COLO829 (cell line): ENCODE measurements at regions not wholly inside any gene's neighbourhood (a gene's known extent, or its start where the extent isn't known, plus 50 kb on each side); places are given as distances from the start of the nearest gene placed in this dataset.
A peak's percentile ranks its signal among the peaks of the same experiment; 100 is the strongest.

Experiments
- DNase-seq: peaks from one replicate; pipeline ENCODE4 v3.0.0; 2012; ENCODE audit warnings: low spot score

DNA sequence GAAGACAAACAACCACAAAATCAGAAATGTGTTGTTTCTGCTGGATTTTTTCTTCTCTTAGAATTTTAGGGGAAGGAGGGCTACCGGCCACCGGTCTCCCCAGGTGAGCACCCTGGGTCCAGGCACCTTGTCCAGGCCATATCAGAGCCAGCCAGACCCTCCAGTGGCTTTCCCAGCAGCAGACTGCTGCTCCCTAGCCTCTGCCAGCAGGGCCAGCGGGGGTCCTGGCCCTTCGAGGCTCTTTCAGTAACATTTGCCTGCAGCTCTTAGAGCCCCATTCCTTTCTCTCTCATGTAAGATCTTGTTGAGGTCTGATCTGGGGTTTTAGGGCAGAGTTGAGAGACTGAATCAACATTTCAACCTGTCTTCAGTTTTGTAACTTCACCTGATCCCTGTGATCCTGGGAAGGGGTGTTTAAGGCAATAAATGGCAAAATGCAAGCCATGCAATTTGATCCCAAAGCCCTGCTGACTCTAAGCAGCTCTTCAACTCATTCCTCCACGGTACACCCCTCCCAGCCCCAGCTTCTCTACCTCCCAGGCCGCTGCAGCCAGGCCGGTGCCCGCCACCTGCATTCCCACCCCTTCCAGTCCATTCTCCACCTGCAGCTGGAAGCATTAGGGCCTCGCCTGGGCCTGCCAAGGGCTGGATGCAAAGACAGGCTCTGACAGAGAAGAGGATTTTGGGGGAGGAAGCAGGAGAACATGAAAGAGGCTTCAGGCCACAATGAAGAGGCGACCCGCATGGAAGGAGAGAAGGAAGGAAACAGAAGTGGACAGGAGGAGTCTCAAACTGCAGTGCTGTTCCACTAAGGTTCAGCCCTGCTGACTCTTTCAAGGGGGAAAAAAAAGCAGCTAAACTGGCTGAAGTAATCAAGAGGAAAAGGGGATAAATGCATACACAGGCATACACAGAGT, 113.0 kb upstream of the FGF3 start:
- DNase-seq, result no peak

DNA sequence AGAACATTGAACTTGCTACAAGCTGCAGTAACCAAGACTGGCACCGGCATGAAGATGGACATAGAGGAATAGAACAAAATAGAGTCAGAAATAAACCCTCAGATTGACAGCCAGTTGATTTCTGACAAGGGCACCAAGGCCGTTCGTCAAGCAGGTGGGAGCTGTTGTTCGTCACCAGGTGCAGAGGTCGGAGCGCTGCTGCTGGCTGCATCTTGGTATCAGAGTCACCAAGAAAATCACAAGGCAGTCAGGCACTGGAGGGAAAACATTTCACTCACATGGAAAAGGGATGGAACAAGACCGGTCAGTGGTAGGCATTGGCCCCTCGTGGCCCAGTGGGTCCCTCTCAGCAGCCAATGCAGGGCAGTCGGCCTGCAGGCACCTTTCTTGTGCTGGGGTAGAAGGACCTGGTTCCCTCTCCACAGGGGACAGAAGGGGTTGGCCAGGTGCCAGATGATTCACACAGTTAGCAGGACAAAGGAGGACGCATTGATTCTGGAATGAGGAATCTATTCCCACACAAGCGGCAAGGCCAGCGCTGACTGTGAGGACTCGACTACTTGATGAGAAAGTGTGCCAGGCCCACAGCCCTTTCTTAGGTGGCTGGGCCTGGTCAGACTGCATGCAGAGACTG, 115.8 kb upstream of the FGF3 start:
- DNase-seq, result no peak

DNA sequence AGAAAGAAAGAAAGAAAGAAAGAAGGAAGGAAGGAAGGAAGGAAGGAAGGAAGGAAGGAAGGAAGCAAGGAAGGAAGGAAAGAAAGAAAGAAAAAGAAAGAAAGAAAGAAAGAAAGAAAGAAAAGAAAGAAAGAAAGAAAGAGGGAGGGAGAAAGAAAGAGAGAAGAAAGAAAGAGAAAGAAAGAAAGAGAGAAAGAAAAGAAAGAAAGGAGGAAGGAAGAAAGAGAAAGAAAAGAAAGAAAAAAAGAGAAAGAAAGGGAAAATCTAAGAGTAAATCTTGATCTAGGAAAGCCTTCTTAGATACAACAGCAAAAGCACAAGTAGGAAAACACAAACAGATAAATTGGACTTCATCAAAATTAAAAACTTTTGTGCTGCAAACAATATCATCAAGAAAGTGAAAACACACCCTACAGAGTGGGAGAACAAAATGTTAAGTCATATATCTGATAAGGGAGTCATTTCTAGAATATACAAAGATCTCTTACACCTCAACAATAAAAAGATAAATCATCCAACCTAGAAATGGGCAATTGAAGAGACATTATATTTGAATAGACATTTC, 116.8 kb upstream of the FGF3 start:
- no peak for DNase-seq

DNA sequence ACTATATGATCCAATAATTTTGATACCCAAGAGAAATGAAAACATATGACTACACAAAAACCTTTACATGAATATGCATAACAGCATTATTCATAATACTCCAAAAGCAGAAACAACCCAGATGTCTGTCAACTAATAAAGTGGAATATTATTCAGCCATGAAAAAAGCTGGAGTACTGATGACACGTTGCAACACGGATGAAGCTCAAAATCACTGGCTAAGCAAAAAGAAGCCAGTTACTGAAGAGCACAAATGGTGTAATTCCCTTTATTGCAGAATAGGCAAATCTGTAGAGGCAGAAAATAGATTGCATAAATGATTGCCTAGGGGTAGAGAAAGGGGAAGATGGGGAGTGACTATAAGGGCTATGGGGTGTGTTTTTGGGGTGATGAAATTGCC, 117.6 kb upstream of the FGF3 start:
- DNase-seq, result no peak

DNA sequence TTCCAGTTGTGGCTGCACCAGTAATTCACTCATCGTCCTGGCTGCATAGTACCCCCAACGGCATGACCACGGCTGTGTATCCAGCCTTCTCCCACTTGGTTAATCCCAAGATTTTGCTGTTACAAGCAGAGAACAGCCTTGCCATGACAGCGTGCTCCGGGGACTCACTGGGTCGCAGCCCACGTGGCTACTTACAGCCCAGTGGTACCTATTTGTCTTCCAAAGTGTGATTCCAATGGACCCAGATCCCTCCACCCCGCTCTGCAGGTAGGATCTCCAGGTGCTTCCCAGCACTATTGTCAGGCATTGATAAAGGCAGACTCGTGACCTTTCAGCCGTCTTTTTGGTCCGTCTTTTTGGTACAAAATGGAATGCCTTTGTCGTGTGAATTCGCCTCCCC, 119.0 kb upstream of the FGF3 start:
- no peak for DNase-seq

DNA sequence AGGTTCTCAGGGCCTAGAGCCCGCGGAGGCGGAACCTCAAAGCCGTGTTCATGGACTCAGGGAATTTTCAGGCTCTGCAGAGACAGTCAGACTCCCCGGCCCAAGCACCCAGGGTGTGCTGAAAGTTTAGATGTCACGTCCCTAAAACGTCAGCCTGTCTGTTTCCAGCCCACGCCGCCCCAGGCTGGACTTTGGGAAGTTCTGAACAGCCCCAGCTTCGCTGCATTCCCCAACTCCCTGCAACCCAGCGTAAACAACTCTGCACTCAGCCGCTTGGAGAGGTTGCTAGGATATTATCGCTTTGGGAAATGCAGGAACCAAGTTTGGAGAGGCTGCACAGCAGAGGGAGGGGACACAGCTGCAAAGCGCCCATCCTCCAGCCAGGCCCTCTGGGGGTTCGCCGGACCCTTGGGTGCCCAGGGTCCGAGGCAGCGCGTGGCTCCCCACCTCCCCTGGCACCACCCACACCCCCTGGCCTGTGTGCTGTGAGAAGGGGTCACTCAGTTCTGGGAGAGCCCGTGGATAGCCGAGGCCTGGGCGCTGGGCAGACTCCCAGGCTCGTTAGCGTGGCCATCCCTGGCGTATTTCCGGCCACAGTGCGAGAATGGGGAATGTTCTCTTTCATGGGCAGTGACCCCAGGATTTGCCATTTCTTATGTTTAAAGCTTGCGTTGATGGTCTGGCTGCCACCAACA, 120.5 kb upstream of the FGF3 start:
- DNase-seq, result no peak

DNA sequence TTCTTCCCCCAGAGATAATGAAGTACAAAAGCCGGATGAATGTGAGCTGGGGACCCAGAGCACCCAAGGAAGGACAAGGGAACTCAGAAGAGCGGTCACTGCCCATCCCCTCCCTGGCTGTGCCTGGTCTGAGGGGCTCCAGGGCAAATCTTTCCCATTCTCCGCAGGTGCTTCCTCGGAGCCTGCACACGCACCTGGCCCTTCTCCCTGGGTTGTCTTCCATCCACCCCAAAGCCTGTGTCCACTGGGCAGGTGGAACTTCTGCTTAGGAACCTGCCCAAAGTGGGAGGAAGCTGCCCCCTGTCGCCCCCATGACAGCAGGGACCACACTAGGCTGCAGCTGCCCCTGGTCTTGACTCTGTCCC, 121.0 kb upstream of the FGF3 start:
- DNase-seq, result no peak

DNA sequence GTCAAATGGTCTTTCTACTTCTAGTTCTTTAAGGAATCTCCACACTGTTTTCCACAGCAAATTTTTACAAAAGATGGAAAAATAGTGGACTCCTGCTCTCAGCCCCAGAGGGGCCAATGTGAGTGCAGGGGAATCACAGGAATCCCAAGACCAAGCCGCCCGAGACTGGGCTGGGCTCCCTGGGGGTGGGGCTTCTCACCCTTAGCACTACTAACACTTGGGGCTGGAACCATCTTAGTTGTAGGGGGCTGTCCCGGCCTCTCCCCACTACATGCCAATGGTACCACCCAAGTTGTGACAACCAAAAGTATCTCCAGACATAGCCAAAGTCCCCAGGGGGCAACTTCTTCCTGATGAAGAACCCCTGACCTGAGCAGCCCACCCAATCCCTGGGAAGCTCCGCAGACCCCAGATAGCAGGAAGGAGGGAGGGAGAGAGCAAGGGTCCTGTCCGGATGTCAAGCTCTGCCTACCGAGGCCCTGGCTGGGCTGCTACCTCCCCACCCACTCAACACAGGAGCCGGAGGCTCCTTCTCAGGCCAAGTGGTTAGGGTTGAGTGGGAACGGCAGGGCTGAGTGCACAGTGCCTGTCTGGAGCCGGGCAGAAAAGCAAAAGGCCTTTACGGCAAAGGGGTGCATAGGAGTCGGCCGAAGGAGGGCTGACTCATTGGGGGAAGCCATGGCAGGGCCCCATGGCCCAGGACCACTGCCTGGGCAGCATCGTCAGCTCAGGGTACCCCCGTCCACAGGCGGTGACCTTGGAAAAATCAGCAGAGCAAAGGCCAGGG, 122.5 kb upstream of the FGF3 start:
- no peak for DNase-seq

DNA sequence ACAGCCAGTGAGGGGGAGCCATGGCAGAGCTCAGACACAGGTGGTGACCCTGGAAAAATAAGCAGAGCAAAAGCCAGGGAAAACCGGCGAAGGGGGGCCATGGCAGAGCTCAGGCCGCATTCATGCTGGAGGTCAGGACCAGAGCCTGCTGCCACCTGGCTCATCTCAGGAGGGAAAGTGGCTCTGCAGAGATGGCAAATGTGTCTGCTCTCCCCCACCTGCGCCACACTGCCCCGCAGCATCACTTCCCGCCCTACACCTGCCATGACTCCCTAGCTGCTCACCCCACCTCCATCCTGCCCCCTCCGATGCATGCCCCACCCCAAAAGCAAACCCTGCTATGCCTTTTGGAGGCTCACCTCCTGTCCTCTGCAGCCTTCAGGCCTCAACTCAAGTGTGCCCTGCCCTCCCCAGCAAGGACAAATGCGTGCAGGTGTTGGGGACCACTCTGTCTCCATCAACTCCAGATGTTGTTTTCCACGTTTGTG, 123.2 kb upstream of the FGF3 start:
- no peak for DNase-seq

DNA sequence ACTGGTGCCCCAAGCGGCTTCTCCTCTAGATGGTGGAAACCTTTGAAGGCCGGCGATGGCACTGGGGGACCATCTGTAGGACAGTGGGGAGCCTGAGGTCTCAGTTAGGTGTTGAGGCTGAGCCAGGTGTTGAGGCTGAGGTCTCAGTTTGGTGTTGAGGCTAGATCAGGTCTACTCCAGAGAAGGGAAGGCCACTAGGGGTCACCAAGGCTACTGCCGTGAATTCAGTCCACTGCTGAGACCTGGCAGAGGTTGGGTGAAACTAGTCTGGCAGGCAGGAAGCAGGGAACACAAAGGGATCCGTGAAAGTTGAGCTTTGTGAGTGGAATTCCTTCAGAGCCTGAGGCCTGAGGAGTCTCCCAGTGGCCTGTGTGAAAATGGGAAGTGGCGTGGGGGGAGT, 123.8 kb upstream of the FGF3 start:
- no peak for DNase-seq

DNA sequence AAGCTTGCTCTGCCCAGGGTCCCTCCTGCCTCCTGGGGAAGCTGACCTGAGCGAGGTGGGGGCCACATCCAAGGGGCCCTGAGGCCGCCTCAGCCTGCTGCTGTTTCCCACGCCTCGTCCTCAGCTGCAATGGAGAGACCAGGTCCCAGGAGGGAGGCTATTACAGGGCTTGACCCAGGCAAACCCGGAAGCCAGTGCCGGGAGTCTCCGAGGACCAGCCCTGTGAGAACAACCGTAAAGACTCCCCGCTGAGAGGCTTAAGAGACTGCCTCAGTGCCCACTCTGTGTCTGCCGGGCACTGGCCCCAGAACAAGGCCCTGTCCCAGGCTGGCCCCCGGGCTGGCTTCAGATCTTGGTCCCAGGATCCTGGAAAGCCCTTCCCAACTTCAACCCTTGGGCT, 124.3 kb upstream of the FGF3 start:
- DNase-seq, result no peak

DNA sequence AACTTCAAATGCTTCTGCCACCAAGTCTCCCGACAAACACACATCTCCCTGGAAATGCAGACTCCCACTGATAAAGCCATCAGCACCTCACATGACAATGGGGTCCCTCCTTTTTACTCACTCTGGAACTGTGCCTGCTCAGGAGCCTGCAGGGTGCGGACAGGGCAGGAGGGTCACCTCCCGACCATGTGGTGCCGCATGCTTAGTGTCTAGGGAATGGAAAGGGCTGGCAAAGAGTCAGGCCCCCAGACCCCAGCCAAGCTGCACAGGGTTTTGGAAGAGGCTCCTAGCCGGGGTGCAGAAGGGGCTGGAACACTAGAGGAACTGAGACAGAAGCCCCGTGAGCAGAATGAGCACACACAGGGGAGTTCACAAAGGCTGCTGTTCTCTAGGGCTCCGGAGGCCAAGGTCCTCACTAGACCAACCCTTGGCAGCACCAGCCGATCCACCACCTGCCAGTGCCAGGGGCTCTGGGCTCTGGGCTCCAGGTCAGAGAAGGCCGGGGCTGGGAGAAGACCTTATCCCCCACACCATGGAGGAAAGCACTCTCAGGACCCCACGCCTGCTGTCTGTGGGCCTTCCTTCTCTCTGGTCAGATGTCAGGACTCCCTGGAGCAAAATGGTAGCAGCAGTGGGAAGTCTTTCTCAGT, 125.1 kb upstream of the FGF3 start:
- DNase-seq, result no peak

DNA sequence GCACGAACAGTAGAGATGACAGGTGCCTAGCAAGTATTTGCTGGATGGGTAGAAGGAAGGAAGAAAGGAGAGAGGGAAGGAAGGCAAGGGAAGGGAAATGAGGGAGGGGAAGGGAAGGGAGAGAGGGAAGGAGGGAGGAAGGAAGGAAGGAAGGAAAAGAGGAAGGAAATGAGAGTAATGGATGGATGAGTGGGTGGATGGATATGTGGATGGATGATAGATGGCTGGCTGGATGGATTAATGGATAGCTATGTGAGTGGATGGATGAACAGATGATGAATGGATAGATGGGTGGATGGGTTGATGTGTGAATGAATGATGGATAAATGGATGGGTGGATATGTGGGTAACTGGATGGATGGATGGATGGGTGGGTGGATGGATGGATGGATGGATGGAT, 125.9 kb upstream of the FGF3 start:
- DNase-seq, result no peak

DNA sequence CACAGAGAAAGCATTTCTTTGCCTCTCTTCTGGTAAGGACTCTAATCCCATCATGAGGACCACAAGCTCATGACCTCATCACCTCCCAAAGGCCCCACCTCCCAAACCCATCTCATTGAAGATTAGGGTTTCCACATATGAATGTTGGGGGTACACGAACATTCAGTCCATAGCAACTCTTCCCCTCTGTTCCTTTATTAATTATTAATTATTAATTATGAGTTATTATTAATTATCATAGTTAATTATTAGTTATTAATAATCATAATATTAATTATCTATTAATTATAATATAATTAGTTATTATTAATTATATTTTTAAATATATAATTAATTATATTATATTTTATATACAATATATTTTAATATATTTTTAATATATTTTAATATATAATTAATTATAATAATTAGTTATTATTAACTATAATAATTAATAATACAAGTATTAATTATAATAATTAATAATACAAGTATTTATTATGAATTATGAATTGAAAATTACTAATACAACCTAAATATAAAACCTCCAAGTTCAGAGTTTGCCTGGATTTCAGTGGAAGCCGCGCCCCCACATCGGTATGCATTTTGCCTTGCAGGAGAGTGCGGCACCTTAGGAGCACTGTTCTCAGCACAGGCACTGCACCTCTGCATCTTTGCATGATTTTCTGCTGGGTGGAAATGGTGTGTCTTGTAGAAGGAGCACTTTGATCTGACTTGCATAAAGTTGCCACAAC, 128.0 kb upstream of the FGF3 start:
- no peak for DNase-seq

DNA sequence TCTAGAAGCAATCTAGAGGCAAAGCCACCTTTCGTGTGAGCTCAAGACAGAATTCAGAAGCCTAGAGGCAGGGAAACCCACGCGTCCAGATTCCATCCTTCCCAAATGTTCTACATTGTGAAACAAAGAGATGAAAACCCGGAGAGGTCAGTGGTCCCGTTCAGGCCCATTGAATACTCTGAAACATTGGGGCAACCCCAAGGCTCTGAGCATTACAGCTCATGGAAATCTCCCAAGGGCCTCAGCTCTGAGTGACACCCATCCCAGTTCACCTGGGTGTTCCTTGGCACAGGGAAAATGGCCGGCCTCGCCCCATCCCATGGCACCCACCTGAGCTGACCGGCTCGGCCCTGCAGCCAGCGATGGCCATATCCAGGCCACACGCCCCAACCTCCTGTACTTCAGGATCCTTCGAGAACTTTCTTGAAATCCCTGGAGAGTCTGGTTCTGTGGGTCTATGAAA, 128.6 kb upstream of the FGF3 start:
- no peak for DNase-seq

DNA sequence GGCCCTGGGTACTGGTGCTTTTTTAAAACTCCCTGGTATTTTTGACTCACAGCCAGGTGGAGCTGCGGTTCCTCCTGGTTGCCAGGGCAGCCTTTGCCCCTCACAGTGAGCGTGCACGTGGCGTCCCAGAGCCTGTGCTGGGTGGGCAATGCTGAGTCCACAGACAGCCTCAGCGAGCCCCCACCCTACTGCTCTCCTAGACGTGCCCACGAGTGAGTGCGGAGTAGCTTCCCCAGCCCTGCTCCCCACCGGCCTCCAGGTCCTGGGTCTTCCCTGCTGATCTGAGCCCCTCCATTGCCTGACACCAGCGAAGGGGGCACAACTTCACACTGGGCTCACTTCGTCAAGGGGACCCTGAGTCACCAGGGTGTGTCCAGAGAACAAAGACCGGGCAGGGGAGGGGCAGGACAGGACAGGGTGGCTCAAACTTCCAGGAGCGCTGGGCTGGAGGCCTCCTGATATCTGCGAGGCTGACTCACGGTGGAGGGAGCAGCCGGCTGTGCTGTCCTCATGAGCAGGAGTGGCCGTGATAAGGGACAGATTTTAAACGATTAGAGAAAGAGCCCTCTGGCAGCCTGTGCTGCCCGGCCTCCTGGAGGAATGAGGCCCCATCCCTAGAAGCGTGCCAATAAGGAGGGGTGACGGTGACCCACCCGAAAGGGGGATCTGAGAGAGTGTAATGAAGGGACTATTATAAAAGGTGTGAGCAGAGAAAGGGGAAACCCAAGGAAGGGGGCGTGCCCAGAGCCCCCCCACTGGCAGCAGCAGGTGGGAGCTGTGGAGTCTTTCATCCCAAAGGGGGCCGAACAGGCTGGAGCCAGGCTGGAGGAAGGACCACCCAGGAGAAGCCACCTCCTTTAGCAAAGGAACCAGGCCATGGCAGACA, 129.3 kb upstream of the FGF3 start:
- no peak for DNase-seq

DNA sequence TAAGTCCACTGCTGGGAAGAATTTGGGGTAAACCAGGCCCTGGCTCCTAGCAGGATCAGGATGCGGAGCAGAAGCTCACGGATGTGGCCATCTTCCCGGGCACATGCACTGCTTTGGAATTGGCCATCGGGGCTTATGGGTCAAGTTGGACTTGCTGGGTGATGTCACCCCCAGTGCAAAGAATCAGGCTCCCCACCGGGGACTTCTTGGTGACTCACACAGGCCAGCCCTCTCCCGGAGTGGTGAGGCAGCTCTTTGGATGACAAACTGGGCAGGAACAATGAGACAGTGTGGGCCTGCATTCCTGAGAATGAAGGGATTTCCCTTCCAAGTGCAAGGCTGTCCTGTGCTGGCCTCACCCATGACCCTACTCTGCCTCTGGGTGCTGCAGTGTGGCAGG, 128.8 kb upstream of the ANO1 start:
- peak; percentile 56 for DNase-seq

DNA sequence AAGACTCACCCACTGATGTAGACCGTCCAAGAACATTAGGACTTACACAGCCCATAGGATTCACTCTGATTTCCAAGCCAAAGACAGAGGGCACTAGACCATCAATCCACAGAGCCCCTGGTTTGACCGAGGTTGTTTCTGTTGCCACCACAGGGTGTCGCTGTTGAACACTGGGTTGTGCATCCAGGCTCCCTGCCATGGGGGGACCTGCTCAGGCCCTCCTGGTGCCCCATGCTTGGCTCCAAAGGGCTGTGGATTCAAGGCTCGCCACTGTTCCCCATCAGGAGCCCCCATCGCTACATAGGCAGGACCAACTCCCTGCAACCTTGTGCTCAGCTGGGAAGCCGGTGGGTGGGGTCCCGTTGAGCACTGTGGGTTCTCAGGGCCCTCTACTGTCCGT, 128.0 kb upstream of the ANO1 start:
- DNase-seq, result peak; percentile 46

DNA sequence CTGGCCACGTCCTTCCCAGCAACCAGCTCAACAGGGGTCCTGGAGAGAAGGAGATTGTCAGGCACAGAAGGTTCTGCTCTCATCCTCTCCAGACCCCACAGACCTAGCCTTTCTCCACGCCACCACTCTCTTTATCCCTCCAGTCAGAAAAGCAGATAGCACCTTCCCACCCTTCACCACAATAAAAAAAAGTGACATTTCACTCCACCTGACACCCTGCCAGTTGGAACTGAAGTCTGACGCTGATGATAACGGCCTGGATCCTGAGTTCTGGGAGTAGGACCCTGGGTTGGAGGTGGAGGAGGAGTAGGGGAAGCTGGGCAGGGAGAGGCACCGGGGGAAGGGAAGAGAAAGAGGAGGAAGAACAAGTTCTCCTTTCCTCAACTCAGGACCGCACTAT, 127.5 kb upstream of the ANO1 start:
- no peak for DNase-seq

DNA sequence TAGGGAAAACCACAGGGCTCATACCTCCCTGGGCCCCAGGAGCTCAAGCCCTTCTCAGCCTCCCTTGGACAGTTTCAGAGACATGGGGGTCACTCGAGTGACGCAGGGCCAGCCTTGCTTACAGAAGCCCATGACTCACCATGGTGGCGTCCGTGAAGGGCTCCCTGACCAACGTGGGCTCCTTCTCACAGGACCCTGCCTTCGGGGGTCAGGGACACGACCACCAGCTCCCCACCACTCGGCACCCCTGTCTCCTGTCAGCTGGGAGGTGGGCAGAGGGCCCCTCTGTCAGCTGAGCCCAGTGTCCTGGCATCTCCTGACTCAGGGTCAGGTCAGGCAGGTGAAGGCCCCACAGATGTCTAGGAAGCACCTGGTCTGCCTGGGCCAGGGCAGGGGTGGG, 126.3 kb upstream of the ANO1 start:
- no peak for DNase-seq
